H9 (cell line): ENCODE measurements at regions not wholly inside any gene's neighbourhood (a gene's known extent, or its start where the extent isn't known, plus 50 kb on each side); places are given as distances from the start of the nearest gene placed in this dataset.

Experiments
- DNase-seq: peaks from one replicate; pipeline ENCODE4 v3.0.0-alpha.2; 2017
- H2AFZ ChIP-seq: one replicate; pipeline ENCODE4 v1.6.1; 2013; ENCODE audit warnings: mild to moderate bottlenecking, low read length, control low read depth, moderate library complexity
- H2AK5ac ChIP-seq: 2 replicates; pipeline ENCODE4 v1.6.1; 2013; ENCODE audit warnings: low read length, control low read depth, mixed read lengths; ENCODE audit not compliant: insufficient read length
- H2BK120ac ChIP-seq: one replicate; pipeline ENCODE4 v1.6.1; 2013; ENCODE audit warnings: low read depth, mild to moderate bottlenecking, low read length, control low read depth, inconsistent platforms; ENCODE audit not compliant: poor library complexity, severe bottlenecking
- H2BK12ac ChIP-seq: 2 replicates; pipeline ENCODE4 v1.6.1; 2013; ENCODE audit warnings: low read length, control low read depth, mixed read lengths, low read depth; ENCODE audit not compliant: insufficient read length
- H2BK15ac ChIP-seq: 2 replicates; pipeline ENCODE4 v1.6.1; 2013; ENCODE audit warnings: low read depth, low read length, control low read depth
- H2BK20ac ChIP-seq: one replicate; pipeline ENCODE4 v1.6.1; 2013; ENCODE audit warnings: low read depth, mild to moderate bottlenecking, low read length, control low read depth, inconsistent platforms; ENCODE audit not compliant: poor library complexity, severe bottlenecking
- H2BK5ac ChIP-seq: 2 replicates; pipeline ENCODE4 v1.6.1; 2013; ENCODE audit warnings: low read length, control low read depth, mixed read lengths; ENCODE audit not compliant: insufficient read length
- H3K14ac ChIP-seq: 2 replicates; pipeline ENCODE4 v1.6.1; 2013; ENCODE audit warnings: low read length, control low read depth; ENCODE audit not compliant: insufficient read depth
- H3K18ac ChIP-seq: 2 replicates; pipeline ENCODE4 v1.6.1; 2013; ENCODE audit warnings: low read depth, mild to moderate bottlenecking, mixed read lengths, low read length, control low read depth; ENCODE audit not compliant: insufficient read length
- H3K23ac ChIP-seq: 2 replicates; pipeline ENCODE4 v1.6.1; 2013; ENCODE audit warnings: low read length, control low read depth, mixed read lengths, low read depth; ENCODE audit not compliant: insufficient read length
- H3K23me2 ChIP-seq: 2 replicates; pipeline ENCODE4 v1.6.1; 2013; ENCODE audit warnings: low read depth, mild to moderate bottlenecking, mixed read lengths, low read length, control low read depth; ENCODE audit not compliant: insufficient read length, poor library complexity, severe bottlenecking
- H3K27ac ChIP-seq: 2 replicates; pipeline ENCODE4 v1.5.1; 2013; ENCODE audit warnings: low read length, control low read depth, mixed read lengths, low read depth; ENCODE audit not compliant: insufficient read length
- H3K27me3 ChIP-seq: 2 replicates; pipeline ENCODE4 v1.6.1; 2013; ENCODE audit warnings: low read length, control low read depth, inconsistent platforms; ENCODE audit not compliant: insufficient read depth
- H3K4ac ChIP-seq: 2 replicates; pipeline ENCODE4 v1.6.1; 2013; ENCODE audit warnings: low read depth, mild to moderate bottlenecking, control low read depth, inconsistent platforms, low read length, moderate library complexity
- H3K4me1 ChIP-seq: 2 replicates; pipeline ENCODE4 v1.6.1; 2013; ENCODE audit warnings: low read length, control low read depth, inconsistent platforms; ENCODE audit not compliant: insufficient read depth
- H3K4me2 ChIP-seq: 2 replicates; pipeline ENCODE4 v1.6.1; 2013; ENCODE audit warnings: low read length, control low read depth, mixed read lengths; ENCODE audit not compliant: insufficient read length, insufficient read depth
- H3K56ac ChIP-seq: 2 replicates; pipeline ENCODE4 v1.6.1; 2013; ENCODE audit warnings: low read depth, mild to moderate bottlenecking, mixed read lengths, low read length, control low read depth; ENCODE audit not compliant: insufficient read length
- H3K79me1 ChIP-seq: 2 replicates; pipeline ENCODE4 v1.6.1; 2013; ENCODE audit warnings: low read depth, mild to moderate bottlenecking, moderate library complexity, low read length, control low read depth, inconsistent platforms; ENCODE audit not compliant: insufficient read depth, poor library complexity, severe bottlenecking
- H3K79me2 ChIP-seq: 2 replicates; pipeline ENCODE4 v1.6.1; 2013; ENCODE audit warnings: low read length, control low read depth, inconsistent platforms; ENCODE audit not compliant: insufficient read depth
- H3K9ac ChIP-seq: 2 replicates; pipeline ENCODE4 v1.6.1; 2013; ENCODE audit warnings: low read length, control low read depth, mixed read lengths; ENCODE audit not compliant: insufficient read length; ENCODE audit errors: extremely low read depth
- H3K9me3 ChIP-seq: one replicate; pipeline ENCODE4 v1.6.1; 2013; ENCODE audit warnings: low read depth, low read length, inconsistent platforms; ENCODE audit not compliant: control insufficient read depth
- H3T11ph ChIP-seq: one replicate; pipeline ENCODE4 v1.6.1; 2013; ENCODE audit warnings: mild to moderate bottlenecking, low read length, control low read depth, inconsistent platforms
- H4K20me1 ChIP-seq: one replicate; pipeline ENCODE4 v1.6.1; 2013; ENCODE audit not compliant: control insufficient read depth, insufficient read length, insufficient read depth
- H4K5ac ChIP-seq: 2 replicates; pipeline ENCODE4 v1.6.1; 2013; ENCODE audit warnings: low read depth, mild to moderate bottlenecking, mixed read lengths, low read length, control low read depth; ENCODE audit not compliant: insufficient read length
- H4K8ac ChIP-seq: replicated peaks from 2 replicates; pipeline ENCODE4 v1.6.1; 2013; ENCODE audit warnings: low read length, control low read depth, mixed read lengths, low read depth; ENCODE audit not compliant: insufficient read length
- H4K91ac ChIP-seq: 2 replicates; pipeline ENCODE4 v1.6.1; 2013; ENCODE audit warnings: low read depth, mild to moderate bottlenecking, moderate library complexity, mixed read lengths, low read length, control low read depth; ENCODE audit not compliant: insufficient read length
- H3K27ac Mint-ChIP-seq, 3 experiments: 2 replicates in 2 of 3; 3 replicates in 1 of 3; pipeline ENCODE4 v1.8.0; 2020 to 2021; ENCODE audit warnings: mixed read lengths in 3 of 3, mild to moderate bottlenecking in 1 of 3, moderate library complexity in 1 of 3
- H3K27me3 Mint-ChIP-seq: 2 replicates; pipeline ENCODE4 v1.8.0; 2021; ENCODE audit warnings: low read depth, mild to moderate bottlenecking, moderate library complexity, mixed read lengths
- H3K36me3 Mint-ChIP-seq, 3 experiments: 2 replicates in 2 of 3; 3 replicates in 1 of 3; pipeline ENCODE4 v1.8.0; 2020 to 2021; ENCODE audit warnings: low read depth in 3 of 3, mixed read lengths in 3 of 3; ENCODE audit not compliant: insufficient read depth in 1 of 3
- H3K4me1 Mint-ChIP-seq, 2 experiments: 2 replicates each; pipeline ENCODE4 v1.8.0; 2020; ENCODE audit warnings: mixed read lengths in 2 of 2
- H3K4me3 Mint-ChIP-seq, 2 experiments: 2 replicates in 1 of 2; 3 replicates in 1 of 2; pipeline ENCODE4 v1.8.0; 2020 to 2021; ENCODE audit warnings: mild to moderate bottlenecking in 2 of 2, mixed read lengths in 2 of 2, moderate library complexity in 1 of 2
- H3K9me3 Mint-ChIP-seq, 2 experiments: 2 replicates in 1 of 2; 3 replicates in 1 of 2; pipeline ENCODE4 v1.8.0; 2020; ENCODE audit warnings: mild to moderate bottlenecking in 2 of 2, mixed read lengths in 2 of 2, moderate library complexity in 1 of 2
- WGBS: extraction: QIAGEN DNeasy Blood & Tissue Kit; methylation state at CpG from one replicate; pipeline ENCODE4 v1.1.7; 2013; ENCODE audit warnings: missing lambda C conversion rate, low lambda C conversion rate, mixed read lengths; ENCODE audit not compliant: insufficient read length; ENCODE audit errors: extremely low coverage; 5-methylcytosine and 5-hydroxymethylcytosine counted together
- TF ChIP-seq, protein P1 (sequence below): fragments of 200-600 bp; sonication (generic); conservative IDR thresholded peaks from 3 replicates; pipeline ENCODE4 v1.8.0; 2021; ENCODE audit warnings: antibody characterized with exemption, mild to moderate bottlenecking

DNA sequence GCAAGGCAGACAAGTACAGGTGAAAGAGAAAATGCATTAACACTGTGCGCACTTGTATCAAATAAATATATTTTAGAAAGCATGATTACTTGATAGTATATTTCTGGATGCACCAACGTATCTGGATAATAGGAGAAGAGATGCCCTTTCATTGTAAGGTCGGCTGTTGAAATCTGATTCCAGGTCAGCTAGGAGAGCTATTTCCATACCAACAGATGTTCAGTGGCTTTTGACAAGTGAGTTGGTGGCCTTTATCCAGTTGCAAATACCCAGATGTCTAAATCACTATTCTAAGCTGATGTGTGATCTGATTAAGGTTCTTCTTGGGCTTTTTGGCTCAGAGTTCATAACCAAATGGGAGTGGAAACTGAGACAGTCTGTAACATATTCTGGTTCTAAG lies 128.2 kb upstream of the TBCA start:
- Histone ChIP-seq H3K79me2 (no peaks in the 10 kb centered on the region), H3K4me1 (no peaks in the 10 kb centered on the region), H4K5ac (no peak overlapping the region), H3K27me3 (no peaks in the 10 kb centered on the region), H4K20me1 (no peaks in the 10 kb centered on the region), H3K14ac (no peak overlapping the region), H3K18ac (no peak overlapping the region), H4K8ac (no peak overlapping the region), H2BK20ac (no peak overlapping the region), H3K9me3 (no peaks in the 10 kb centered on the region), H3K4ac (no peak overlapping the region), H3K56ac (no peak overlapping the region), H3K23me2 (no peaks in the 10 kb centered on the region), H2BK5ac (no peak overlapping the region), H2BK12ac (no peak overlapping the region), H2BK120ac (no peak overlapping the region), H2BK15ac (no peak overlapping the region), H2AK5ac (no peak overlapping the region), H4K91ac (no peak overlapping the region), H3K9ac (no peak overlapping the region), H2AFZ (no peak overlapping the region), H3K4me2 (no peak overlapping the region), H3K23ac (no peak overlapping the region), H3K27ac (no peak overlapping the region), H3K79me1 (no peaks in the 10 kb centered on the region), H3T11ph (no peak overlapping the region)
- peaks cover 6 to 14% of the 10 kb centered on the region in 2 experiments for H3K4me1 Mint-ChIP-seq
- no peaks in the 10 kb centered on the region for H3K9me3 Mint-ChIP-seq
- no CpG with 5 or more reads among the region's 3 CpGs for WGBS
- no peak overlapping the region for H3K4me3 Mint-ChIP-seq
- no peak overlapping the region for H3K27ac Mint-ChIP-seq
- TF ChIP-seq, protein P1, sequence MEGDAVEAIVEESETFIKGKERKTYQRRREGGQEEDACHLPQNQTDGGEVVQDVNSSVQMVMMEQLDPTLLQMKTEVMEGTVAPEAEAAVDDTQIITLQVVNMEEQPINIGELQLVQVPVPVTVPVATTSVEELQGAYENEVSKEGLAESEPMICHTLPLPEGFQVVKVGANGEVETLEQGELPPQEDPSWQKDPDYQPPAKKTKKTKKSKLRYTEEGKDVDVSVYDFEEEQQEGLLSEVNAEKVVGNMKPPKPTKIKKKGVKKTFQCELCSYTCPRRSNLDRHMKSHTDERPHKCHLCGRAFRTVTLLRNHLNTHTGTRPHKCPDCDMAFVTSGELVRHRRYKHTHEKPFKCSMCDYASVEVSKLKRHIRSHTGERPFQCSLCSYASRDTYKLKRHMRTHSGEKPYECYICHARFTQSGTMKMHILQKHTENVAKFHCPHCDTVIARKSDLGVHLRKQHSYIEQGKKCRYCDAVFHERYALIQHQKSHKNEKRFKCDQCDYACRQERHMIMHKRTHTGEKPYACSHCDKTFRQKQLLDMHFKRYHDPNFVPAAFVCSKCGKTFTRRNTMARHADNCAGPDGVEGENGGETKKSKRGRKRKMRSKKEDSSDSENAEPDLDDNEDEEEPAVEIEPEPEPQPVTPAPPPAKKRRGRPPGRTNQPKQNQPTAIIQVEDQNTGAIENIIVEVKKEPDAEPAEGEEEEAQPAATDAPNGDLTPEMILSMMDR, result no peak
- no peaks in the 10 kb centered on the region for H3K36me3 Mint-ChIP-seq
- no peak for DNase-seq
- H3K27me3 Mint-ChIP-seq, result peaks cover 19% of the 10 kb centered on the region
